Kidney glomerular epithelial cell (primary cell): ENCODE measurements at regions not wholly inside any gene's neighbourhood (a gene's known extent, or its start where the extent isn't known, plus 50 kb on each side); places are given as distances from the start of the nearest gene placed in this dataset.

Experiments
- DNase-seq: peaks from one replicate; lab custom pipeline; 2025; lab: John Stamatoyannopoulos, UW

GRCh38 chr2:120936476-120937334, 201.0 kb downstream of the GLI2 start:
- peak; percentile 24 for DNase-seq

- peak; percentile 52 for DNase-seq
Measured at GRCh38 chr2:120937686-120938044, 202.0 kb downstream of the GLI2 start.

- DNase-seq, result no peak
Measured at GRCh38 chr2:120938045-120938771, 202.5 kb downstream of the GLI2 start.

- no peak for DNase-seq
Measured at GRCh38 chr2:120939595-120940318, 204.1 kb downstream of the GLI2 start.

- no peak for DNase-seq
Measured at GRCh38 chr2:120940319-120940696, 204.6 kb downstream of the GLI2 start.

GRCh38 chr2:120940726-120941256, 205.1 kb downstream of the GLI2 start:
- no peak for DNase-seq

- no peak for DNase-seq
Measured at GRCh38 chr2:120941571-120942120, 206.0 kb downstream of the GLI2 start.

- DNase-seq, result no peak
Measured at GRCh38 chr2:120942658-120943057, 207.0 kb downstream of the GLI2 start.

- no peak for DNase-seq
Measured at GRCh38 chr2:120943403-120944034, 207.9 kb downstream of the GLI2 start.

GRCh38 chr2:120944575-120944974, 208.9 kb downstream of the GLI2 start:
- DNase-seq, result no peak

- DNase-seq, result no peak
Measured at GRCh38 chr2:120945091-120945490, 209.4 kb downstream of the GLI2 start.

- DNase-seq, result no peak
Measured at GRCh38 chr2:120945832-120946499, 210.3 kb downstream of the GLI2 start.

GRCh38 chr2:120947327-120947726, 211.7 kb downstream of the GLI2 start:
- DNase-seq, result no peak

- no peak for DNase-seq
Measured at GRCh38 chr2:120947982-120948661, 212.5 kb downstream of the GLI2 start.

GRCh38 chr2:120948662-120949011, 213.0 kb downstream of the GLI2 start:
- no peak for DNase-seq

- no peak for DNase-seq
Measured at GRCh38 chr2:120949027-120949956, 213.6 kb downstream of the GLI2 start.

GRCh38 chr2:120949957-120950590, 214.4 kb downstream of the GLI2 start:
- DNase-seq, result no peak

- DNase-seq, result no peak
Measured at GRCh38 chr2:120951693-120952092, 216.0 kb downstream of the GLI2 start.

GRCh38 chr2:120952318-120952717, 216.7 kb downstream of the GLI2 start:
- no peak for DNase-seq
